ENCODE measurements at regions not wholly inside any gene's neighbourhood (a gene's known extent, or its start where the extent isn't known, plus 50 kb on each side); places are given as distances from the start of the nearest gene placed in this dataset.

- no peak for DNase-seq (ENCODE audit: low read depth)
- no peak overlapping the region for H3K4me3 ChIP-seq (ENCODE audit: low read depth, low read length)
- no peak for TF ChIP-seq CTCF (IDR thresholded peaks at IDR 0.05; ENCODE audit: control insufficient read depth, extremely low read depth, insufficient read depth)
These were observed 67.7 kb downstream of the C9orf152 start for GRCh38 chr9:110140276-110140675.

GRCh38 chr9:110141227-110141793 is 66.6 kb downstream of the C9orf152 start:
- no peak for TF ChIP-seq CTCF (IDR thresholded peaks at IDR 0.05; ENCODE audit: control insufficient read depth, extremely low read depth, insufficient read depth)
- DNase-seq (ENCODE audit: low read depth) = no peak
- no peak overlapping the region for H3K4me3 ChIP-seq (ENCODE audit: low read depth, low read length)

GRCh38 chr9:110142253-110142652 is 65.7 kb downstream of the C9orf152 start:
- no peak overlapping the region for H3K4me3 ChIP-seq (ENCODE audit: low read depth, low read length)
- TF ChIP-seq CTCF (IDR thresholded peaks at IDR 0.05; ENCODE audit: control insufficient read depth, extremely low read depth, insufficient read depth) = no peak
- no peak for DNase-seq (ENCODE audit: low read depth)

- H3K4me3 ChIP-seq (ENCODE audit: low read depth, low read length) = no peak overlapping the region
- no peak for DNase-seq (ENCODE audit: low read depth)
- TF ChIP-seq CTCF (IDR thresholded peaks at IDR 0.05; ENCODE audit: control insufficient read depth, extremely low read depth, insufficient read depth) = peak; percentile 31; the same call in 1 of the 2 replicates
These were observed 65.0 kb downstream of the C9orf152 start for GRCh38 chr9:110142868-110143481.

- no peak for DNase-seq (ENCODE audit: low read depth)
These were observed 64.5 kb downstream of the C9orf152 start for GRCh38 chr9:110143485-110143884.

GRCh38 chr9:110143950-110144545 is 63.9 kb downstream of the C9orf152 start:
- H3K4me3 ChIP-seq (ENCODE audit: low read depth, low read length) = no peak overlapping the region
- DNase-seq (ENCODE audit: low read depth) = no peak
- no peak for TF ChIP-seq CTCF (IDR thresholded peaks at IDR 0.05; ENCODE audit: control insufficient read depth, extremely low read depth, insufficient read depth)

More at GRCh38 chr9:110143485-110143884, 64.5 kb downstream of the C9orf152 start:
- no peak overlapping the region for H3K4me3 ChIP-seq (ENCODE audit: low read depth, low read length)
- no peak for TF ChIP-seq CTCF (IDR thresholded peaks at IDR 0.05; ENCODE audit: control insufficient read depth, extremely low read depth, insufficient read depth)

Data from LNCaP clone FGC (cell line).